ENCODE measurements at regions not wholly inside any gene's neighbourhood (a gene's known extent, or its start where the extent isn't known, plus 50 kb on each side); places are given as distances from the start of the nearest gene placed in this dataset.

DNA sequence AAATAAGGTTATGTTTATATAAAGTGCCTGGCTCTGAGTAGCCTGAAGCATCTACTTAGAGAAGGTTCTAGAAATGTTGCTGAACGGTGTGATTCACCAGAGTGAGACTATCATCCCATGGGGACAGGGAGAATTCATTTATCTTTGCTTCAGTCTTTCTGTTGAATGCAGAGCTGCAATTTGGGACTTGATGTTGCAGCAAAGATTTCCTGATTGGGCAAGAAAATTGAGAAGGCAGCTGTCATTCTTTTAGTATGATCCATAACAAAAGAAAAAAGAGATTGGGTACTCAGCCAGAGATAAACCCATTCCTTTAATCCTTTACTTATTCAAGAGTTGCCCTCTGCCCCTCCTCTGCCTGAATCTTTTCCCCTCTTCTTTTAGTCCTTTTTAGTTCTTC, 456.3 kb upstream of the WWC1 start:
- Histone ChIP-seq H3K79me2 (ENCODE audit: insufficient read depth, low read length) (no peaks in the 10 kb centered on the region), H4K20me1 (ENCODE audit: insufficient read depth, low read length) (no peaks in the 10 kb centered on the region), H3K4me2 (ENCODE audit: low read length) (no peak overlapping the region), H3K9me3 (ENCODE audit: low read length) (no peaks in the 10 kb centered on the region), H3K4me1 (ENCODE audit: insufficient read depth, low read length, severe bottlenecking) (no peaks in the 10 kb centered on the region), H3K27me3 (ENCODE audit: insufficient read depth, low read length) (no peaks in the 10 kb centered on the region), H3F3A (ENCODE audit: insufficient read depth, low read length) (no peaks in the 10 kb centered on the region), H2AFZ (ENCODE audit: low read length) (no peak overlapping the region), H3K36me3 (ENCODE audit: insufficient read depth, low read length) (no peaks in the 10 kb centered on the region), H3K27ac (ENCODE audit: low read depth, low read length, poor library complexity, severe bottlenecking) (no peak overlapping the region), H3K9ac (ENCODE audit: low read length) (no peak overlapping the region), H3K4me3 (ENCODE audit: low read depth, low read length, poor library complexity, severe bottlenecking) (no peak overlapping the region), H3K9me2 (ENCODE audit: low read depth, low read length) (no peaks in the 10 kb centered on the region)
- TF ChIP-seq, protein P1, sequence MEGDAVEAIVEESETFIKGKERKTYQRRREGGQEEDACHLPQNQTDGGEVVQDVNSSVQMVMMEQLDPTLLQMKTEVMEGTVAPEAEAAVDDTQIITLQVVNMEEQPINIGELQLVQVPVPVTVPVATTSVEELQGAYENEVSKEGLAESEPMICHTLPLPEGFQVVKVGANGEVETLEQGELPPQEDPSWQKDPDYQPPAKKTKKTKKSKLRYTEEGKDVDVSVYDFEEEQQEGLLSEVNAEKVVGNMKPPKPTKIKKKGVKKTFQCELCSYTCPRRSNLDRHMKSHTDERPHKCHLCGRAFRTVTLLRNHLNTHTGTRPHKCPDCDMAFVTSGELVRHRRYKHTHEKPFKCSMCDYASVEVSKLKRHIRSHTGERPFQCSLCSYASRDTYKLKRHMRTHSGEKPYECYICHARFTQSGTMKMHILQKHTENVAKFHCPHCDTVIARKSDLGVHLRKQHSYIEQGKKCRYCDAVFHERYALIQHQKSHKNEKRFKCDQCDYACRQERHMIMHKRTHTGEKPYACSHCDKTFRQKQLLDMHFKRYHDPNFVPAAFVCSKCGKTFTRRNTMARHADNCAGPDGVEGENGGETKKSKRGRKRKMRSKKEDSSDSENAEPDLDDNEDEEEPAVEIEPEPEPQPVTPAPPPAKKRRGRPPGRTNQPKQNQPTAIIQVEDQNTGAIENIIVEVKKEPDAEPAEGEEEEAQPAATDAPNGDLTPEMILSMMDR (IDR thresholded peaks at IDR 0.05; ENCODE audit: low read length): no peak
- no peak for TF ChIP-seq EZH2 (IDR thresholded peaks at IDR 0.05; ENCODE audit: borderline replicate concordance, low read length)

GRCh38 chr5:167837127-167837526, 454.3 kb upstream of the WWC1 start:
- no peak overlapping the region for H3K4me2 ChIP-seq (ENCODE audit: low read length)
- TF ChIP-seq EZH2 (IDR thresholded peaks at IDR 0.05; ENCODE audit: borderline replicate concordance, low read length): no peak
- TF ChIP-seq, protein P1 (IDR thresholded peaks at IDR 0.05; ENCODE audit: low read length): no peak
- H3K4me1 ChIP-seq (ENCODE audit: insufficient read depth, low read length, severe bottlenecking): no peaks in the 10 kb centered on the region
- no peaks in the 10 kb centered on the region for H4K20me1 ChIP-seq (ENCODE audit: insufficient read depth, low read length)
- no peaks in the 10 kb centered on the region for H3K79me2 ChIP-seq (ENCODE audit: insufficient read depth, low read length)
- H3K4me3 ChIP-seq (ENCODE audit: low read depth, low read length, poor library complexity, severe bottlenecking): no peak overlapping the region
- H3F3A ChIP-seq (ENCODE audit: insufficient read depth, low read length): no peaks in the 10 kb centered on the region
- no peaks in the 10 kb centered on the region for H3K9me2 ChIP-seq (ENCODE audit: low read depth, low read length)
- no peak overlapping the region for H2AFZ ChIP-seq (ENCODE audit: low read length)
- H3K9ac ChIP-seq (ENCODE audit: low read length): no peak overlapping the region
- no peaks in the 10 kb centered on the region for H3K36me3 ChIP-seq (ENCODE audit: insufficient read depth, low read length)
- H3K27me3 ChIP-seq (ENCODE audit: insufficient read depth, low read length): no peaks in the 10 kb centered on the region
- H3K27ac ChIP-seq (ENCODE audit: low read depth, low read length, poor library complexity, severe bottlenecking): no peak overlapping the region
- H3K9me3 ChIP-seq (ENCODE audit: low read length): no peaks in the 10 kb centered on the region

- no peaks in the 10 kb centered on the region for H3K36me3 ChIP-seq (ENCODE audit: insufficient read depth, low read length)
- no peaks in the 10 kb centered on the region for H4K20me1 ChIP-seq (ENCODE audit: insufficient read depth, low read length)
- no peak overlapping the region for H3K4me2 ChIP-seq (ENCODE audit: low read length)
- no peak overlapping the region for H3K9ac ChIP-seq (ENCODE audit: low read length)
- H3K27ac ChIP-seq (ENCODE audit: low read depth, low read length, poor library complexity, severe bottlenecking): no peak overlapping the region
- H3K9me3 ChIP-seq (ENCODE audit: low read length): no peaks in the 10 kb centered on the region
- no peaks in the 10 kb centered on the region for H3K4me1 ChIP-seq (ENCODE audit: insufficient read depth, low read length, severe bottlenecking)
- no peak overlapping the region for H3K4me3 ChIP-seq (ENCODE audit: low read depth, low read length, poor library complexity, severe bottlenecking)
- no peaks in the 10 kb centered on the region for H3F3A ChIP-seq (ENCODE audit: insufficient read depth, low read length)
- H3K9me2 ChIP-seq (ENCODE audit: low read depth, low read length): no peaks in the 10 kb centered on the region
- no peaks in the 10 kb centered on the region for H3K79me2 ChIP-seq (ENCODE audit: insufficient read depth, low read length)
- H3K27me3 ChIP-seq (ENCODE audit: insufficient read depth, low read length): no peaks in the 10 kb centered on the region
- no peak for TF ChIP-seq EZH2 (IDR thresholded peaks at IDR 0.05; ENCODE audit: borderline replicate concordance, low read length)
- TF ChIP-seq, protein P1 (IDR thresholded peaks at IDR 0.05; ENCODE audit: low read length): no peak
- no peak overlapping the region for H2AFZ ChIP-seq (ENCODE audit: low read length)
Observed at GRCh38 chr5:167839065-167839464, 452.4 kb upstream of the WWC1 start.
